ENCODE measurements at regions not wholly inside any gene's neighbourhood (a gene's known extent, or its start where the extent isn't known, plus 50 kb on each side); places are given as distances from the start of the nearest gene placed in this dataset.

DNA sequence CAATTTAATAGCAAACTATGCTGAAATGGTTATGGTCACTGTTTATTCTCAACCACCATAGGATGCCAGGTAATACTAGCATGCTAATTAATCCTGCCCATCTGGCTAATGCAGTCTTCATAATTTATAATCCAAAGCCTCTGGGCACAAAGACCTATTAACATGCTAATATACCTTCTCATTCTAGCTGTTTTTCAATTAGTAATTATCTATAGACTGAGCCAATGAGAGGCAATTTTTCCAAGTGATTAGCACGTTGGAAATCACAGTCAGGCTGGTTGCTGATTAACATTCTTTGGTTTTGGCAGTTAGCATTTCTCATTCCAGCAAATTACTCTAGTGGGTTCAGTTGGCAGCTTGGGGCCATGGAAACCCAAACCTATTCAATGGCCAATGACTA, 357.2 kb downstream of the SEC23A start:
- no peaks in the 10 kb centered on the region for H4K20me1 ChIP-seq (ENCODE audit: insufficient read depth, low read length)
- no peaks in the 10 kb centered on the region for H3K4me1 ChIP-seq (ENCODE audit: low read length)
- H3K36me3 ChIP-seq (replicated peaks; ENCODE audit: low read depth, low read length) = no peaks in the 10 kb centered on the region
- no peak overlapping the region for H2AFZ ChIP-seq (ENCODE audit: low read depth, low read length)
- H3K4me3 ChIP-seq (ENCODE audit: low read length) = no peak overlapping the region
- no peaks in the 10 kb centered on the region for H3K27me3 ChIP-seq (ENCODE audit: low read depth, low read length)
- no peak for TF ChIP-seq EZH2phosphoT487 (IDR thresholded peaks at IDR 0.05; ENCODE audit: low read depth)
- no peak for TF ChIP-seq CTCF (IDR thresholded peaks at IDR 0.05; ENCODE audit: low read depth, low read length)
- H3K9ac ChIP-seq (ENCODE audit: low read length) = no peak overlapping the region
- H3K4me2 ChIP-seq (ENCODE audit: low read length) = no peak overlapping the region
- H3K9me3 ChIP-seq (ENCODE audit: insufficient read depth, low read length) = no peaks in the 10 kb centered on the region
- H3K27ac ChIP-seq (ENCODE audit: low read length) = no peak overlapping the region
- no peaks in the 10 kb centered on the region for H3K79me2 ChIP-seq (ENCODE audit: low read length)

DNA sequence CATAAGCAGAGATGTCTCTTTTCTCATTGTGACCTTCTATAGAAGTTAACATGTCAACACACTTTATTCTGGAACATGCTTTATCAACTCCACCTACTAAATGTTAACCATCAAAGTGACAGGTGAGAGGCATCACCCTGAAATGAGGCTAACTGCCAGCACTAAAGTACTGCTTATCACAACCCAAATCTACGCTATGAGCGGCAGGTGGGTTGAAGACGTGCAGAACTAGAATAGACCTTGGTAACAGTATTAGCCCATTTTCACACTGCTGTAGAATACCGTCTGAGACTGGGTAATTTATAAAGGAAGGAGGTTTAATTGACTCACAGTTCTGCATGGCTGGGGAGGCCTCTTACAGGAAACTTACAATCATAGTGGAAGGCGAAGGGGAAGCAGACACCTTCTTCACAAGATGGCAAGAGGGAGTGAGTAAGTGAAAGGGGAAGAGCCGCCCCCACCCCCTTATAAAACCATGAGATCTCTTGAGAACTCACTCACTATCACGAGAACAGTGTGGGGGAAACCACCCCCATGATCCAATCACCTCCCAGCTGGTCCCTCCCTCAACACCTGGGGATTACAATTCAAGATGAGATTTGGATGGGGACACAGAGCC, 359.0 kb downstream of the SEC23A start:
- Histone ChIP-seq H3K9me3 (ENCODE audit: insufficient read depth, low read length) (no peaks in the 10 kb centered on the region), H3K36me3 (replicated peaks; ENCODE audit: low read depth, low read length) (no peaks in the 10 kb centered on the region), H3K4me3 (ENCODE audit: low read length) (no peak overlapping the region), H3K4me1 (ENCODE audit: low read length) (no peaks in the 10 kb centered on the region), H4K20me1 (ENCODE audit: insufficient read depth, low read length) (no peaks in the 10 kb centered on the region), H3K27me3 (ENCODE audit: low read depth, low read length) (peaks cover 2% of the 10 kb centered on the region; the same call in 1 of the 2 replicates), H2AFZ (ENCODE audit: low read depth, low read length) (no peak overlapping the region), H3K4me2 (ENCODE audit: low read length) (no peak overlapping the region), H3K9ac (ENCODE audit: low read length) (no peak overlapping the region), H3K27ac (ENCODE audit: low read length) (no peak overlapping the region), H3K79me2 (ENCODE audit: low read length) (no peaks in the 10 kb centered on the region)
- no peak for TF ChIP-seq CTCF (IDR thresholded peaks at IDR 0.05; ENCODE audit: low read depth, low read length)
- no peak for TF ChIP-seq EZH2phosphoT487 (IDR thresholded peaks at IDR 0.05; ENCODE audit: low read depth)

- Histone ChIP-seq H3K79me2 (ENCODE audit: low read length) (no peaks in the 10 kb centered on the region), H3K36me3 (replicated peaks; ENCODE audit: low read depth, low read length) (no peaks in the 10 kb centered on the region), H3K4me2 (ENCODE audit: low read length) (no peak overlapping the region), H3K9me3 (ENCODE audit: insufficient read depth, low read length) (no peaks in the 10 kb centered on the region), H2AFZ (ENCODE audit: low read depth, low read length) (no peak overlapping the region), H4K20me1 (ENCODE audit: insufficient read depth, low read length) (no peaks in the 10 kb centered on the region), H3K4me1 (ENCODE audit: low read length) (no peaks in the 10 kb centered on the region), H3K4me3 (ENCODE audit: low read length) (no peak overlapping the region), H3K9ac (ENCODE audit: low read length) (no peak overlapping the region), H3K27me3 (ENCODE audit: low read depth, low read length) (peaks cover 2% of the 10 kb centered on the region; the same call in 1 of the 2 replicates), H3K27ac (ENCODE audit: low read length) (no peak overlapping the region)
- TF ChIP-seq CTCF (IDR thresholded peaks at IDR 0.05; ENCODE audit: low read depth, low read length) = no peak
- TF ChIP-seq EZH2phosphoT487 (IDR thresholded peaks at IDR 0.05; ENCODE audit: low read depth) = no peak
Measured at GRCh38 chr14:38737686-38738407, 365.2 kb downstream of the SEC23A start.

DNA sequence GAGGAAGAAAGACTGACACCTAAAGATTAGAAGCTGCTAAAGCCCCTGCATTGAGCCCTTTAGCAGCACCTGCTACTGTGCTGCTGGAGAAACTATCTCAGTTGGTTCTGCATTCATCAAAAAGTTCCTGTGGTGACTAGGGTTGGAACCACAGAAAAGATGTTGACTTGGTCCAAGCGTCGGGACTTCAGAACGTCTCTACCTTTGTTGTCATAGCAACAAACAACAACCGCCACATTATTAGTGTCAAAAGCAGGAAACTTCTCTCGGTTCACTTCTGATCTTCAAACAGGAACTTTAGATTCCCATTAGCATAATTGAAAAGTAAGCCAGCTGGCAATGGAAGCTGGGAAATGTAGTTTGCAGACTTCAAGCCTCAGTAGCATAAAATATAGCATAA, 368.0 kb downstream of the SEC23A start:
- H3K36me3 ChIP-seq (replicated peaks; ENCODE audit: low read depth, low read length) = no peaks in the 10 kb centered on the region
- H2AFZ ChIP-seq (ENCODE audit: low read depth, low read length) = no peak overlapping the region
- no peak overlapping the region for H3K4me3 ChIP-seq (ENCODE audit: low read length)
- no peaks in the 10 kb centered on the region for H3K4me1 ChIP-seq (ENCODE audit: low read length)
- no peak overlapping the region for H3K9ac ChIP-seq (ENCODE audit: low read length)
- no peaks in the 10 kb centered on the region for H3K79me2 ChIP-seq (ENCODE audit: low read length)
- H3K27ac ChIP-seq (ENCODE audit: low read length) = no peak overlapping the region
- peak overlapping the region; percentile 8; the same call in 1 of the 2 replicates for H3K4me2 ChIP-seq (ENCODE audit: low read length)
- H4K20me1 ChIP-seq (ENCODE audit: insufficient read depth, low read length) = no peaks in the 10 kb centered on the region
- H3K27me3 ChIP-seq (ENCODE audit: low read depth, low read length) = peaks cover 2% of the 10 kb centered on the region; the same call in 1 of the 2 replicates
- H3K9me3 ChIP-seq (ENCODE audit: insufficient read depth, low read length) = no peaks in the 10 kb centered on the region
- TF ChIP-seq CTCF (IDR thresholded peaks at IDR 0.05; ENCODE audit: low read depth, low read length) (no peak), EZH2phosphoT487 (IDR thresholded peaks at IDR 0.05; ENCODE audit: low read depth) (no peak)

All from OCI-LY3 (cell line).